ENCODE measurements at regions not wholly inside any gene's neighbourhood (a gene's known extent, or its start where the extent isn't known, plus 50 kb on each side); places are given as distances from the start of the nearest gene placed in this dataset.

- H2AFZ ChIP-seq (ENCODE audit: low read length): no peak overlapping the region
- no peak overlapping the region for H3K4me3 ChIP-seq (ENCODE audit: low read length)
- no peaks in the 10 kb centered on the region for H4K20me1 ChIP-seq (ENCODE audit: insufficient read depth, low read length)
- H3K4me2 ChIP-seq (ENCODE audit: low read depth, low read length): no peak overlapping the region
- no peaks in the 10 kb centered on the region for H3F3A ChIP-seq (ENCODE audit: insufficient read depth, low read length)
- no peaks in the 10 kb centered on the region for H3K27me3 ChIP-seq (replicated peaks; ENCODE audit: insufficient read depth, low read length)
- no peaks in the 10 kb centered on the region for H3K79me2 ChIP-seq (ENCODE audit: low read length)
- DNase-seq: no peak
- H3K9me2 ChIP-seq (replicated peaks; ENCODE audit: insufficient read depth, low read length): no peaks in the 10 kb centered on the region
- H3K36me3 ChIP-seq (replicated peaks; ENCODE audit: insufficient read depth, low read length): no peaks in the 10 kb centered on the region
- H3K9ac ChIP-seq (ENCODE audit: low read length): no peak overlapping the region
- no peaks in the 10 kb centered on the region for H3K4me1 ChIP-seq (ENCODE audit: low read length)
- H3K27ac ChIP-seq (ENCODE audit: low read length): no peak overlapping the region
- TF ChIP-seq CTCF (IDR thresholded peaks at IDR 0.05; ENCODE audit: low read length) (no peak), EZH2 (optimal IDR thresholded peaks at IDR 0.05; ENCODE audit: low read depth, low read length) (no peak), EZH2phosphoT487 (IDR thresholded peaks at IDR 0.05; ENCODE audit: low read length) (no peak)
- H3K9me3 ChIP-seq (replicated peaks; ENCODE audit: insufficient read depth, low read length): no peaks in the 10 kb centered on the region
Observed at GRCh38 chr2:210839034-210839433, 282.6 kb downstream of the CPS1 start.

- Histone ChIP-seq H3K9ac (ENCODE audit: low read length) (no peak overlapping the region), H3K4me2 (ENCODE audit: low read depth, low read length) (no peak overlapping the region), H3K4me3 (ENCODE audit: low read length) (no peak overlapping the region), H3F3A (ENCODE audit: insufficient read depth, low read length) (no peaks in the 10 kb centered on the region), H3K9me3 (replicated peaks; ENCODE audit: insufficient read depth, low read length) (no peaks in the 10 kb centered on the region), H3K27me3 (replicated peaks; ENCODE audit: insufficient read depth, low read length) (no peaks in the 10 kb centered on the region), H2AFZ (ENCODE audit: low read length) (no peak overlapping the region), H3K4me1 (ENCODE audit: low read length) (no peaks in the 10 kb centered on the region), H3K79me2 (ENCODE audit: low read length) (no peaks in the 10 kb centered on the region), H4K20me1 (ENCODE audit: insufficient read depth, low read length) (no peaks in the 10 kb centered on the region), H3K9me2 (replicated peaks; ENCODE audit: insufficient read depth, low read length) (no peaks in the 10 kb centered on the region), H3K27ac (ENCODE audit: low read length) (no peak overlapping the region), H3K36me3 (replicated peaks; ENCODE audit: insufficient read depth, low read length) (no peaks in the 10 kb centered on the region)
- TF ChIP-seq EZH2phosphoT487 (IDR thresholded peaks at IDR 0.05; ENCODE audit: low read length) (no peak), EZH2 (optimal IDR thresholded peaks at IDR 0.05; ENCODE audit: low read depth, low read length) (no peak), CTCF (IDR thresholded peaks at IDR 0.05; ENCODE audit: low read length) (no peak)
- no peak for DNase-seq
Observed at GRCh38 chr2:210839450-210839849, 283.1 kb downstream of the CPS1 start.

GRCh38 chr2:210842896-210843295 is 286.5 kb downstream of the CPS1 start:
- Histone ChIP-seq H3F3A (ENCODE audit: insufficient read depth, low read length) (no peaks in the 10 kb centered on the region), H3K4me1 (ENCODE audit: low read length) (no peaks in the 10 kb centered on the region), H3K27me3 (replicated peaks; ENCODE audit: insufficient read depth, low read length) (no peaks in the 10 kb centered on the region), H3K36me3 (replicated peaks; ENCODE audit: insufficient read depth, low read length) (no peaks in the 10 kb centered on the region), H3K9me3 (replicated peaks; ENCODE audit: insufficient read depth, low read length) (no peaks in the 10 kb centered on the region), H3K4me2 (ENCODE audit: low read depth, low read length) (no peak overlapping the region), H2AFZ (ENCODE audit: low read length) (no peak overlapping the region), H3K4me3 (ENCODE audit: low read length) (no peak overlapping the region), H3K27ac (ENCODE audit: low read length) (no peak overlapping the region), H3K9ac (ENCODE audit: low read length) (no peak overlapping the region), H3K79me2 (ENCODE audit: low read length) (no peaks in the 10 kb centered on the region), H3K9me2 (replicated peaks; ENCODE audit: insufficient read depth, low read length) (no peaks in the 10 kb centered on the region), H4K20me1 (ENCODE audit: insufficient read depth, low read length) (no peaks in the 10 kb centered on the region)
- no peak for DNase-seq
- TF ChIP-seq CTCF (IDR thresholded peaks at IDR 0.05; ENCODE audit: low read length) (no peak), EZH2phosphoT487 (IDR thresholded peaks at IDR 0.05; ENCODE audit: low read length) (no peak), EZH2 (optimal IDR thresholded peaks at IDR 0.05; ENCODE audit: low read depth, low read length) (no peak)
